SK-N-SH (cell line): ENCODE measurements at regions not wholly inside any gene's neighbourhood (a gene's known extent, or its start where the extent isn't known, plus 50 kb on each side); places are given as distances from the start of the nearest gene placed in this dataset.

Source experiments
- CTCF ChIA-PET: fragments of 300-600, 350-600 bp; formaldehyde crosslinking; extraction: SDS; loops from one replicate; lab custom pipeline; 2021; lab: Yijun Ruan, JAX
- POLR2A ChIA-PET: fragments of 350-600 bp; sonication (Branson Sonifier 250); formaldehyde crosslinking; extraction: SDS; loops from one replicate; lab custom pipeline; 2020; ENCODE audit warnings: antibody characterized with exemption, inconsistent platforms; lab: Yijun Ruan, JAX
- DNase-seq: peaks from one replicate; pipeline ENCODE4 v3.0.0; 2012
- H2AFZ ChIP-seq: fragments of 200-600 bp; sonication (generic); 2 replicates; pipeline ENCODE4 v1.8.1; 2016; ENCODE audit warnings: antibody characterized with exemption, mild to moderate bottlenecking, low read depth
- H3F3A ChIP-seq: fragments of 200-600 bp; sonication (generic); replicated peaks from 2 replicates; pipeline ENCODE3; 2016; ENCODE audit warnings: antibody characterized with exemption, mild to moderate bottlenecking; ENCODE audit not compliant: insufficient read depth
- H3K27ac ChIP-seq, 2 experiments: fragments of 200-500 bp in 1 of 2; fragments of 200-600 bp in 1 of 2; sonication (Bioruptor generic) in 1 of 2; sonication (generic), shearing (Covaris generic) in 1 of 2; 2 replicates each; pipeline versions ENCODE4 v1.5.1 to v1.6.1; 2014 to 2016; ENCODE audit warnings: low read depth in 2 of 2, inconsistent platforms in 1 of 2, low read length in 1 of 2, mild to moderate bottlenecking in 1 of 2, mixed read lengths in 1 of 2
- H3K27me3 ChIP-seq: fragments of 200-600 bp; sonication (generic), shearing (Covaris generic); 2 replicates; pipeline ENCODE4 v1.6.1; 2016; ENCODE audit warnings: mixed run types; ENCODE audit not compliant: insufficient read depth
- H3K36me3 ChIP-seq, 2 experiments: fragments of 200-500 bp in 1 of 2; fragments of 200-600 bp in 1 of 2; sonication (Bioruptor generic) in 1 of 2; sonication (generic) in 1 of 2; replicated peaks in 1 of 2; 2 replicates each; pipeline versions ENCODE3 to v1.5.1; 2014 to 2016; ENCODE audit warnings: low read length in 1 of 2, mild to moderate bottlenecking in 1 of 2; ENCODE audit not compliant: insufficient read depth in 2 of 2, control insufficient read depth in 1 of 2
- H3K4me1 ChIP-seq, 2 experiments: fragments of 200-500 bp in 1 of 2; fragments of 200-600 bp in 1 of 2; sonication (Bioruptor generic) in 1 of 2; sonication (generic), shearing (Covaris generic) in 1 of 2; 2 replicates each; pipeline versions ENCODE4 v1.5.1 to v1.6.1; 2014 to 2016; ENCODE audit warnings: low read depth in 1 of 2, low read length in 1 of 2, mixed run types in 1 of 2; ENCODE audit not compliant: insufficient read depth in 2 of 2, control insufficient read depth in 1 of 2
- H3K4me2 ChIP-seq: fragments of 200-600 bp; sonication (generic), shearing (Covaris generic); 2 replicates; pipeline ENCODE4 v1.6.1; 2017; ENCODE audit warnings: mixed run types
- H3K4me3 ChIP-seq, 2 experiments: fragments of 200-500 bp in 1 of 2; fragments of 200-600 bp in 1 of 2; sonication (Bioruptor generic) in 1 of 2; sonication (generic), shearing (Covaris generic) in 1 of 2; 2 replicates each; pipeline versions ENCODE4 v1.5.1 to v1.8.1; 2014 to 2016; ENCODE audit warnings: low read depth in 2 of 2, inconsistent platforms in 1 of 2, low read length in 1 of 2, mild to moderate bottlenecking in 1 of 2, mixed read lengths in 1 of 2, moderate library complexity in 1 of 2
- H3K79me2 ChIP-seq: fragments of 200-600 bp; sonication (generic); 2 replicates; pipeline ENCODE4 v1.8.1; 2017; ENCODE audit warnings: mild to moderate bottlenecking; ENCODE audit not compliant: insufficient read depth
- H3K9ac ChIP-seq: fragments of 200-600 bp; sonication (generic); 2 replicates; pipeline ENCODE4 v1.6.1; 2017; ENCODE audit warnings: mixed run types
- H3K9me2 ChIP-seq: fragments of 200-600 bp; sonication (generic); 2 replicates; pipeline ENCODE4 v1.6.1; 2017; ENCODE audit warnings: mixed run types
- H3K9me3 ChIP-seq: fragments of 200-600 bp; sonication (generic); 2 replicates; pipeline ENCODE4 v1.6.1; 2017; ENCODE audit warnings: mixed run types, mild to moderate bottlenecking, moderate library complexity
- H4K20me1 ChIP-seq: fragments of 200-600 bp; sonication (generic); 2 replicates; pipeline ENCODE4 v1.6.1; 2017; ENCODE audit warnings: mild to moderate bottlenecking, mixed run types; ENCODE audit not compliant: insufficient read depth
- FOXJ3 ChIP-seq: sonication (generic); formaldehyde crosslinking; IDR thresholded peaks from 2 replicates; pipeline ENCODE4 v1.5.1; 2020; ENCODE audit warnings: mild to moderate bottlenecking, missing genetic modification reagents
- GABPA ChIP-seq: IDR thresholded peaks from 2 replicates; pipeline ENCODE4 v1.4.0; 2012; ENCODE audit warnings: low read depth, mild to moderate bottlenecking
- GATA2 ChIP-seq: sonication (generic); formaldehyde crosslinking; IDR thresholded peaks from 2 replicates; pipeline ENCODE4 v1.5.0; 2020; ENCODE audit warnings: mild to moderate bottlenecking, missing genetic modification reagents
- JUND ChIP-seq: IDR thresholded peaks from 2 replicates; pipeline ENCODE4 v1.4.0; 2012
- NRF1 ChIP-seq: IDR thresholded peaks from 2 replicates; pipeline ENCODE4 v1.6.1; 2012; ENCODE audit warnings: low read depth, mild to moderate bottlenecking, low read length
- POLR2AphosphoS5 ChIP-seq: IDR thresholded peaks from 2 replicates; pipeline ENCODE4 v1.6.1; 2012; ENCODE audit warnings: low read depth, low read length
- RAD21 ChIP-seq: IDR thresholded peaks from 2 replicates; pipeline ENCODE4 v1.6.1; 2012; ENCODE audit warnings: mild to moderate bottlenecking, low read length
- RFX5 ChIP-seq: IDR thresholded peaks from 2 replicates; pipeline ENCODE4 v1.6.1; 2012; ENCODE audit warnings: mild to moderate bottlenecking, improper control_type of control experiment, low read length
- SIN3A ChIP-seq: IDR thresholded peaks from 2 replicates; pipeline ENCODE4 v1.6.1; 2012; ENCODE audit warnings: low read depth, mild to moderate bottlenecking, low read length, moderate library complexity, borderline replicate concordance
- SMC3 ChIP-seq: IDR thresholded peaks from 2 replicates; pipeline ENCODE4 v1.6.1; 2012; ENCODE audit warnings: low read depth, low read length, improper control_type of control experiment
- TCF12 ChIP-seq: IDR thresholded peaks from 2 replicates; pipeline ENCODE4 v1.4.0; 2012
- TEAD4 ChIP-seq: IDR thresholded peaks from 2 replicates; pipeline ENCODE4 v1.4.0; 2012; ENCODE audit warnings: mild to moderate bottlenecking, borderline replicate concordance; ENCODE audit not compliant: insufficient read depth
- YY1 ChIP-seq: IDR thresholded peaks from 2 replicates; pipeline ENCODE4 v1.4.0; 2012; ENCODE audit warnings: low read depth, mild to moderate bottlenecking
- WGBS: methylation state at CpG from one replicate; pipeline ENCODE4 v1.1.6; 2017; ENCODE audit warnings: low lambda C conversion rate; 5-methylcytosine and 5-hydroxymethylcytosine counted together
- TF ChIP-seq, protein P1 (sequence below): fragments of 200-600 bp; sonication (generic); IDR thresholded peaks from 2 replicates; pipeline ENCODE4 v1.6.1; 2017; ENCODE audit warnings: antibody characterized with exemption, mild to moderate bottlenecking, moderate library complexity
- TF ChIP-seq, protein P2 (sequence below): fragments of 150-350 bp; IDR thresholded peaks from 2 replicates; pipeline ENCODE4 v1.6.1; 2016; ENCODE audit warnings: mild to moderate bottlenecking, low read depth, low read length
- TF ChIP-seq, protein P3 (sequence below): fragments of 150-350 bp; IDR thresholded peaks from 2 replicates; pipeline ENCODE4 v1.6.1; 2017; ENCODE audit warnings: antibody characterized with exemption, low read length, low read depth, borderline replicate concordance
- TF ChIP-seq, protein P4 (sequence below): IDR thresholded peaks from 2 replicates; pipeline ENCODE4 v1.4.0; 2012; ENCODE audit warnings: low read depth
- TF ChIP-seq, protein P5 (sequence below): IDR thresholded peaks from 2 replicates; pipeline ENCODE4 v1.4.0; 2012; ENCODE audit warnings: low read depth, borderline replicate concordance

DNA sequence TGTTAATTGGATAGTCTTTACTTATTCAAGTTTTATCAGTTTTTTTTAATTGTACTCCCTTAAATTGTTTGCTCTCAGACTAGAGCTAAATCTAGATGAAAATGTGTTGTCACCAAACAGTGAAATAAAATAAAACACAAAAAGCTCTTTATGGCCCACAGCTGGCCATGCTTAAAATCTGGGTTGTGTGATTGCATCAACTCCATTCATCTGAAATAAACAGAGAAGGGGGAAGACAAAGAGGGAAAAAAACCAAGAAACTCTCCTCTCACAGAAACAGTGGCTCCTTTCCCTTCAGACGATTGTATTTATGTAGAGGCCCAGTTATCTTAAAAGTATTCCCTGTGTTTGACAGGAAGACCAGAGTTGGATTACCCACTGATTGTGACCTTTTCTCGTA, 422.4 kb downstream of the IRX1 start:
- H3K4me3 ChIP-seq: no peak overlapping the region
- ChIA-PET POLR2A (no interaction called here), CTCF (no interaction called here)
- H3K9ac ChIP-seq: no peak overlapping the region
- no peaks in the 10 kb centered on the region for H3F3A ChIP-seq
- no peaks in the 10 kb centered on the region for H4K20me1 ChIP-seq
- no peak overlapping the region for H3K27ac ChIP-seq
- no peaks in the 10 kb centered on the region for H3K9me3 ChIP-seq
- no peak for DNase-seq
- TF ChIP-seq GABPA: no peak
- TF ChIP-seq SMC3: no peak
- TF ChIP-seq, protein P1, sequence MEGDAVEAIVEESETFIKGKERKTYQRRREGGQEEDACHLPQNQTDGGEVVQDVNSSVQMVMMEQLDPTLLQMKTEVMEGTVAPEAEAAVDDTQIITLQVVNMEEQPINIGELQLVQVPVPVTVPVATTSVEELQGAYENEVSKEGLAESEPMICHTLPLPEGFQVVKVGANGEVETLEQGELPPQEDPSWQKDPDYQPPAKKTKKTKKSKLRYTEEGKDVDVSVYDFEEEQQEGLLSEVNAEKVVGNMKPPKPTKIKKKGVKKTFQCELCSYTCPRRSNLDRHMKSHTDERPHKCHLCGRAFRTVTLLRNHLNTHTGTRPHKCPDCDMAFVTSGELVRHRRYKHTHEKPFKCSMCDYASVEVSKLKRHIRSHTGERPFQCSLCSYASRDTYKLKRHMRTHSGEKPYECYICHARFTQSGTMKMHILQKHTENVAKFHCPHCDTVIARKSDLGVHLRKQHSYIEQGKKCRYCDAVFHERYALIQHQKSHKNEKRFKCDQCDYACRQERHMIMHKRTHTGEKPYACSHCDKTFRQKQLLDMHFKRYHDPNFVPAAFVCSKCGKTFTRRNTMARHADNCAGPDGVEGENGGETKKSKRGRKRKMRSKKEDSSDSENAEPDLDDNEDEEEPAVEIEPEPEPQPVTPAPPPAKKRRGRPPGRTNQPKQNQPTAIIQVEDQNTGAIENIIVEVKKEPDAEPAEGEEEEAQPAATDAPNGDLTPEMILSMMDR: no peak
- TF ChIP-seq, protein P2, sequence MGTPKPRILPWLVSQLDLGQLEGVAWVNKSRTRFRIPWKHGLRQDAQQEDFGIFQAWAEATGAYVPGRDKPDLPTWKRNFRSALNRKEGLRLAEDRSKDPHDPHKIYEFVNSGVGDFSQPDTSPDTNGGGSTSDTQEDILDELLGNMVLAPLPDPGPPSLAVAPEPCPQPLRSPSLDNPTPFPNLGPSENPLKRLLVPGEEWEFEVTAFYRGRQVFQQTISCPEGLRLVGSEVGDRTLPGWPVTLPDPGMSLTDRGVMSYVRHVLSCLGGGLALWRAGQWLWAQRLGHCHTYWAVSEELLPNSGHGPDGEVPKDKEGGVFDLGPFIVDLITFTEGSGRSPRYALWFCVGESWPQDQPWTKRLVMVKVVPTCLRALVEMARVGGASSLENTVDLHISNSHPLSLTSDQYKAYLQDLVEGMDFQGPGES: no peak
- TF ChIP-seq SIN3A: no peak
- no peak for TF ChIP-seq GATA2 (CRISPR knock-in tag)
- no peak for TF ChIP-seq FOXJ3 (CRISPR knock-in tag)
- TF ChIP-seq, protein P3, sequence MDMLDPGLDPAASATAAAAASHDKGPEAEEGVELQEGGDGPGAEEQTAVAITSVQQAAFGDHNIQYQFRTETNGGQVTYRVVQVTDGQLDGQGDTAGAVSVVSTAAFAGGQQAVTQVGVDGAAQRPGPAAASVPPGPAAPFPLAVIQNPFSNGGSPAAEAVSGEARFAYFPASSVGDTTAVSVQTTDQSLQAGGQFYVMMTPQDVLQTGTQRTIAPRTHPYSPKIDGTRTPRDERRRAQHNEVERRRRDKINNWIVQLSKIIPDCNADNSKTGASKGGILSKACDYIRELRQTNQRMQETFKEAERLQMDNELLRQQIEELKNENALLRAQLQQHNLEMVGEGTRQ: no peak
- no peak for TF ChIP-seq TEAD4
- TF ChIP-seq RAD21: no peak
- no peak for TF ChIP-seq NRF1
- no peak for TF ChIP-seq YY1
- no peak for TF ChIP-seq RFX5
- TF ChIP-seq JUND: no peak
- WGBS: 0% methylated on average over 2 of the region's 2 CpGs
- H3K79me2 ChIP-seq: no peaks in the 10 kb centered on the region
- H3K4me1 ChIP-seq: no peaks in the 10 kb centered on the region
- H3K36me3 ChIP-seq: no peaks in the 10 kb centered on the region
- no peaks in the 10 kb centered on the region for H3K27me3 ChIP-seq
- no peak overlapping the region for H2AFZ ChIP-seq
- H3K9me2 ChIP-seq: no peaks in the 10 kb centered on the region
- H3K4me2 ChIP-seq: no peak overlapping the region

DNA sequence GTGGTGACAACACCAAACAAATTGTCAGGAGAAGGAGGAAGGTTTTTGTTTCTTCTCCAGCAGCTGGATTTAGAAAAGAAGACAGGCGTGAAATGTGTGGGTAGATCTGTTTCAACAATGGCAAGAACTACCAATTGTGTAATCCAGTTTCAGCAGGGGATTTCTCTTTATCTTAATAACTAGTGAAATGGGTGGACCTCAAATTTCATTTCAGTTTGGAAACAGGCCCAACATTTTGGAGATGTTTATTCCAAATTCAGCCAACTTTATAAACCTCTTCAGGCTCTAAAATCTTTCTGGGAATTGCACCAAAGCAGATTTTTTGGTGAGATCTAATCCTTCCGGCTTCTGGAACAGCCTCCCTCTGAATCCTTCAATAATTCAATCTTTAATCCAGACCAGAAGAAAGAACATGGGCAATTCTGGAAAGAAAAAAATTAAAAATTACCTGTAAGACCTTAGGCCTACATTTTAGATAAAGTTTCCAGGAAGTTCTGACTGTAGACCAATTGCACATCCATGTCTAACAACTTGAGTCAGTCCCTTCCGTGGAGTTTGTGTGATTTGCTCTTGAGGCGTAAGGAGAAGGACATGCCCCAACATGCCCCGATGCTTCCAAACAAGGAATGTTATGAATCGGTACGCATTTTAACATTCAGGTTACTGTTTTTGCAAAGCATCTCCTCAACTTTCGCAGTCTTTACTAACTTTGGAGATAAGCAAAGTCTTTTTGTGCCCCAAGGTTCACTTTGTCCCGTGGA, 423.6 kb downstream of the IRX1 start:
- no peak overlapping the region for H3K9ac ChIP-seq
- H4K20me1 ChIP-seq: no peaks in the 10 kb centered on the region
- H3K4me1 ChIP-seq: no peaks in the 10 kb centered on the region
- POLR2A ChIA-PET: no interaction called here
- 20% methylated on average over 9 of the region's 9 CpGs for WGBS
- H3K79me2 ChIP-seq: no peaks in the 10 kb centered on the region
- no peaks in the 10 kb centered on the region for H3K9me2 ChIP-seq
- CTCF ChIA-PET: no interaction called here
- no peaks in the 10 kb centered on the region for H3K9me3 ChIP-seq
- H3K27ac ChIP-seq: no peak overlapping the region
- no peaks in the 10 kb centered on the region for H3K27me3 ChIP-seq
- H2AFZ ChIP-seq: no peak overlapping the region
- no peaks in the 10 kb centered on the region for H3F3A ChIP-seq
- no peak overlapping the region for H3K4me2 ChIP-seq
- no peaks in the 10 kb centered on the region for H3K36me3 ChIP-seq
- H3K4me3 ChIP-seq: no peak overlapping the region; a peak in 1 of 4 replicates
- DNase-seq: no peak
- TF ChIP-seq RFX5 (no peak), TCF12 (no peak), JUND (no peak), POLR2AphosphoS5 (no peak)
- TF ChIP-seq, protein P4, sequence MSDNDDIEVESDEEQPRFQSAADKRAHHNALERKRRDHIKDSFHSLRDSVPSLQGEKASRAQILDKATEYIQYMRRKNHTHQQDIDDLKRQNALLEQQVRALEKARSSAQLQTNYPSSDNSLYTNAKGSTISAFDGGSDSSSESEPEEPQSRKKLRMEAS: no peak
- TF ChIP-seq, protein P3: no peak
- TF ChIP-seq, protein P5, sequence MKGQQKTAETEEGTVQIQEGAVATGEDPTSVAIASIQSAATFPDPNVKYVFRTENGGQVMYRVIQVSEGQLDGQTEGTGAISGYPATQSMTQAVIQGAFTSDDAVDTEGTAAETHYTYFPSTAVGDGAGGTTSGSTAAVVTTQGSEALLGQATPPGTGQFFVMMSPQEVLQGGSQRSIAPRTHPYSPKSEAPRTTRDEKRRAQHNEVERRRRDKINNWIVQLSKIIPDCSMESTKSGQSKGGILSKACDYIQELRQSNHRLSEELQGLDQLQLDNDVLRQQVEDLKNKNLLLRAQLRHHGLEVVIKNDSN: no peak
- TF ChIP-seq, protein P2: no peak
- TF ChIP-seq, protein P1: no peak
